Osteoblast (primary cell): ENCODE measurements at regions not wholly inside any gene's neighbourhood (a gene's known extent, or its start where the extent isn't known, plus 50 kb on each side); places are given as distances from the start of the nearest gene placed in this dataset.

ENCODE experiments used
- DNase-seq: peaks from one replicate; pipeline ENCODE4 v3.0.0; 2011; ENCODE audit warnings: low spot score, mixed read lengths; ENCODE audit not compliant: insufficient read length; ENCODE audit errors: missing footprints
- H2AFZ ChIP-seq: 2 replicates; pipeline ENCODE4 v1.6.0; 2011; ENCODE audit warnings: mild to moderate bottlenecking, low read length
- H3K27ac ChIP-seq: 2 replicates; pipeline ENCODE4 v1.5.1; 2011; ENCODE audit warnings: mild to moderate bottlenecking, low read depth, low read length, moderate library complexity
- H3K27me3 ChIP-seq: 2 replicates; pipeline ENCODE4 v1.6.0; 2012; ENCODE audit warnings: mild to moderate bottlenecking, control low read depth, inconsistent platforms, low read length, moderate library complexity; ENCODE audit not compliant: insufficient read depth
- H3K36me3 ChIP-seq: 2 replicates; pipeline ENCODE4 v1.5.1; 2011; ENCODE audit warnings: mild to moderate bottlenecking, low read length, control low read depth, moderate library complexity; ENCODE audit not compliant: insufficient read depth
- H3K4me1 ChIP-seq: 2 replicates; pipeline ENCODE4 v1.5.1; 2011; ENCODE audit warnings: mild to moderate bottlenecking, low read length, control low read depth, moderate library complexity; ENCODE audit not compliant: insufficient read depth
- H3K4me2 ChIP-seq: 2 replicates; pipeline ENCODE4 v1.6.0; 2011; ENCODE audit warnings: mild to moderate bottlenecking, low read length; ENCODE audit not compliant: insufficient read depth
- H3K4me3 ChIP-seq: fragments of 200-600 bp; sonication (generic); 3 replicates; pipeline ENCODE4 v1.5.1; 2012; ENCODE audit warnings: mild to moderate bottlenecking, low read length, inconsistent platforms; ENCODE audit not compliant: insufficient read depth
- H3K79me2 ChIP-seq: 2 replicates; pipeline ENCODE4 v1.6.0; 2012; ENCODE audit warnings: mild to moderate bottlenecking, low read length, control low read depth, inconsistent platforms; ENCODE audit not compliant: insufficient read depth
- H3K9me3 ChIP-seq: 2 replicates; pipeline ENCODE4 v1.5.1; 2011; ENCODE audit warnings: low read depth, low read length, control low read depth
- H4K20me1 ChIP-seq: 2 replicates; pipeline ENCODE4 v1.6.0; 2012; ENCODE audit warnings: mild to moderate bottlenecking, low read length, control low read depth; ENCODE audit not compliant: insufficient read depth
- CTCF ChIP-seq: IDR thresholded peaks from 2 replicates; pipeline ENCODE4 v1.5.1; 2011; ENCODE audit warnings: mild to moderate bottlenecking, low read depth, low read length, moderate library complexity; ENCODE audit errors: extremely low read depth

- Histone ChIP-seq H3K4me3 (no peak overlapping the region), H3K4me2 (no peak overlapping the region), H3K36me3 (no peaks in the 10 kb centered on the region), H4K20me1 (no peaks in the 10 kb centered on the region), H3K9me3 (no peaks in the 10 kb centered on the region), H3K4me1 (no peaks in the 10 kb centered on the region), H3K79me2 (no peaks in the 10 kb centered on the region), H3K27me3 (peaks cover 5% of the 10 kb centered on the region), H3K27ac (no peak overlapping the region), H2AFZ (no peak overlapping the region)
- DNase-seq = no peak
- no peak for TF ChIP-seq CTCF
Measured at GRCh38 chr2:234847364-234847635, 104.5 kb upstream of the SH3BP4 start.

GRCh38 chr2:234846599-234847363 is 105.0 kb upstream of the SH3BP4 start:
- no peak overlapping the region for H2AFZ ChIP-seq
- no peak for TF ChIP-seq CTCF
- no peak for DNase-seq
- no peaks in the 10 kb centered on the region for H3K79me2 ChIP-seq
- H3K9me3 ChIP-seq = no peaks in the 10 kb centered on the region
- no peaks in the 10 kb centered on the region for H4K20me1 ChIP-seq
- no peaks in the 10 kb centered on the region for H3K4me1 ChIP-seq
- H3K36me3 ChIP-seq = no peaks in the 10 kb centered on the region
- no peak overlapping the region for H3K27ac ChIP-seq
- peaks cover 5% of the 10 kb centered on the region for H3K27me3 ChIP-seq
- H3K4me3 ChIP-seq = no peak overlapping the region
- H3K4me2 ChIP-seq = no peak overlapping the region

GRCh38 chr2:234845602-234846590 is 105.9 kb upstream of the SH3BP4 start:
- no peaks in the 10 kb centered on the region for H4K20me1 ChIP-seq
- H3K36me3 ChIP-seq = no peaks in the 10 kb centered on the region
- no peaks in the 10 kb centered on the region for H3K79me2 ChIP-seq
- H3K27ac ChIP-seq = no peak overlapping the region
- no peaks in the 10 kb centered on the region for H3K9me3 ChIP-seq
- DNase-seq = no peak
- no peaks in the 10 kb centered on the region for H3K27me3 ChIP-seq
- H3K4me2 ChIP-seq = no peak overlapping the region
- no peak for TF ChIP-seq CTCF
- no peak overlapping the region for H2AFZ ChIP-seq
- H3K4me3 ChIP-seq = no peak overlapping the region
- H3K4me1 ChIP-seq = peaks cover 2% of the 10 kb centered on the region

- TF ChIP-seq CTCF = no peak
- Histone ChIP-seq H2AFZ (no peak overlapping the region), H3K4me1 (peaks cover 15% of the 10 kb centered on the region), H3K4me3 (no peak overlapping the region), H3K36me3 (no peaks in the 10 kb centered on the region), H3K79me2 (no peaks in the 10 kb centered on the region), H4K20me1 (no peaks in the 10 kb centered on the region), H3K27ac (no peak overlapping the region), H3K27me3 (no peaks in the 10 kb centered on the region), H3K9me3 (no peaks in the 10 kb centered on the region), H3K4me2 (no peak overlapping the region)
- DNase-seq = no peak
Measured at GRCh38 chr2:234843411-234843810, 108.4 kb upstream of the SH3BP4 start.
